ENCODE measurements at regions not wholly inside any gene's neighbourhood (a gene's known extent, or its start where the extent isn't known, plus 50 kb on each side); places are given as distances from the start of the nearest gene placed in this dataset.

DNA sequence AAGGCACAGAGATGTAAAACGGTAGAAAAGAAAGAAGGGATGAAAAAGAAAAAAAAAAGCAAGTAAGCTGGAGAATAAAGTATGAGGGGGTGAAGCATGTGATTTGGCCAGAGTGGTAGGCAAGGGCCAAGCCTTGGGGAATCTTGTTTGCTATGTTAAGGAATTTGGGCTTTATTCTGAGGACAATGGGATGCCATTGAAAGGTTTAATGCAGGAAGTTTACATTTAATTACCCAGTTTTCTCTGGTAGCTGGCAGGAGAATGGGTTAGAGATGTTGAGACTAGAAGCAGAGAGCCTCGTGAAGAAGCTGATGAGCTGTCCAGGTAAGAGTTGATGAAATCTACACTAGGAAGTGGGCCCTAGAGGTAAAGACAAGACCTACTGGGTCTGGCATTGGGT is 455.9 kb downstream of the PDCD6IP start:
- FAIRE-seq (no peak), DNase-seq (ENCODE audit: insufficient read length, low spot score) (no peak)
- no peak for TF ChIP-seq CTCF (IDR thresholded peaks at IDR 0.05; ENCODE audit: insufficient read depth, missing control alignments)

DNA sequence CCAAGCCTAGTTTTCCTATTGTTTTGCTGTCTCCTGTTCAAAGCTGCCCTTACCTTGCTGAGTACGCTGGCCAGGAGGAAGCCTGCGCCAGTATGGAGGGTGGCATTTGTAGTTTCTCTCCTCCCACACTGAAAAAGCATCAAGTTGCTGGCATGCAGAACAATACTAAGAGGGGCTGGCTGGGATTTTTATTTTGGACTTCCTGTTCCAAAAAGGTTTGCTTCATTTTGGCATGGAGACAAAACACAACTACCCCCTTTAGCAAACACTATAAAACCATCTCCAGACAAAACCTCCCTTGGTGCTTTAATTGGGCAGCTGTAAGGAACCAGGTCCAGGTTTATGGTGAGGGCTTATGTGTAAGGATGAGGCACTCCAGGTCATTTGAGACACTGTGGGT is 457.6 kb downstream of the PDCD6IP start:
- DNase-seq (ENCODE audit: insufficient read length, low spot score), result no peak
- no peak for TF ChIP-seq CTCF (IDR thresholded peaks at IDR 0.05; ENCODE audit: insufficient read depth, missing control alignments)
- FAIRE-seq, result no peak

GRCh38 chr3:34256791-34257190 is 458.4 kb downstream of the PDCD6IP start:
- FAIRE-seq, result no peak
- DNase-seq (ENCODE audit: insufficient read length, low spot score), result no peak
- TF ChIP-seq CTCF (IDR thresholded peaks at IDR 0.05; ENCODE audit: insufficient read depth, missing control alignments), result no peak

- no peak for TF ChIP-seq CTCF (IDR thresholded peaks at IDR 0.05; ENCODE audit: insufficient read depth, missing control alignments)
- no peak for DNase-seq (ENCODE audit: insufficient read length, low spot score)
- no peak for FAIRE-seq
Observed at GRCh38 chr3:34258271-34258998, 460.0 kb downstream of the PDCD6IP start.

GRCh38 chr3:34260271-34261000 is 462.0 kb downstream of the PDCD6IP start:
- peak; percentile 66 for TF ChIP-seq CTCF (IDR thresholded peaks at IDR 0.05; ENCODE audit: insufficient read depth, missing control alignments)
- no peak for DNase-seq (ENCODE audit: insufficient read length, low spot score)
- no peak for FAIRE-seq

DNA sequence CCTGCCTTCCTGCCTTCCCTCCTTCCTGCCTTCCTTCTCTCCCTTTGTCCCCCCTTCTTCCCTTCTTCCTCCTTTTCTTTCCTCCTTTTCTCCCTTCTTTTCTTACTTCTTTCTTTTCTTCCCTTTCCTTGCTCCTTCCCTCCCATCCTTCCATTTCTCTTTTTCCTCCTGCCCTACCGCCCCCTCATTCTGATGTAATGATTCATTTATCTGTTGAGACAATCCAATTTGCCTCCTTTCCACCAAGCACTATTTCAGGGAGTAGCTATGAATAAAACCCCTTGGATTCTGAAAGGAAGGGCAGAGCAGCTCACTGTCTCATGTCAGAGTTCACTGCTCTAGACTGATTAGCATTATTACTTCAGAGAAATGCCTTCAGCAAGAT is 462.6 kb downstream of the PDCD6IP start:
- FAIRE-seq, result no peak
- no peak for DNase-seq (ENCODE audit: insufficient read length, low spot score)
- TF ChIP-seq CTCF (IDR thresholded peaks at IDR 0.05; ENCODE audit: insufficient read depth, missing control alignments), result no peak

DNA sequence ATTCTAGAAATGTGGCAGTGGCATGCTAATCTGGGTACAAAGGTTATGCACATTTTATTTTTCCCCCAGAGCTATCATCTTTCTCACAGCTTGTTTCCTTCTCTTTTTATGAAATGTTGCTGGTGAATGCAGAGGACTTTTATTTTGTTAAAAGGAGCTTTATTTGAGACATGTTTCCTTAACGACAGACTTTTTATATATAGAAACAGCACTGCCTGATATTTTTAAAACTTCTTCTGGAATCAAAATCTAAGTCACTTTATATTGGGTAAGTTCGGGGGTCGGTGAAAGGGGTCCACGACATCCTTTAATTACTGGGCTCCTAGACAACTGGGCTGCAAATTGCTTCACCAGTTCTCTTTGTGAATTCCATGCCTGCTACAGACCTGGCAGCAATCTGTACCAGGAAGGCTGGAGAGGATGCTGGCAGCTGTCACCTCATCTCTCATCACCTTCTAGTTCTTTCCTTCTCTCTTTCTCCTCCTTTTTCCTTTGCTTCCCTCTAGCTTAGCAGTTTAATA is 464.7 kb downstream of the PDCD6IP start:
- TF ChIP-seq CTCF (IDR thresholded peaks at IDR 0.05; ENCODE audit: insufficient read depth, missing control alignments), result no peak
- FAIRE-seq (no peak), DNase-seq (ENCODE audit: insufficient read length, low spot score) (no peak)

Measured in D721Med (cell line).